Jurkat, Clone E6-1 (cell line): ENCODE measurements at regions not wholly inside any gene's neighbourhood (a gene's known extent, or its start where the extent isn't known, plus 50 kb on each side); places are given as distances from the start of the nearest gene placed in this dataset.
"Not testable (repeated sequence)": the region's sequence is repeated elsewhere in the genome, so short reads cannot be mapped to it uniquely, and the experiment has no call there.

ENCODE experiments used
- DNase-seq: peaks from one replicate; pipeline ENCODE4 v3.0.0-alpha.2; 2011; ENCODE audit warnings: low read depth, low spot score
- H3K4me3 ChIP-seq: 2 replicates; pipeline ENCODE4 v1.5.1; 2011; ENCODE audit warnings: mild to moderate bottlenecking, low read length, control low read depth, moderate library complexity

GRCh38 chr16:76705892-76706291 is 428.7 kb downstream of the CNTNAP4 start:
- no peak for DNase-seq

GRCh38 chr16:76713191-76713590 is 436.0 kb downstream of the CNTNAP4 start:
- no peak overlapping the region for H3K4me3 ChIP-seq
- DNase-seq, result no peak

More at GRCh38 chr16:76705892-76706291, 428.7 kb downstream of the CNTNAP4 start:
- no peak overlapping the region for H3K4me3 ChIP-seq

GRCh38 chr16:76716251-76716650 is 439.1 kb downstream of the CNTNAP4 start:
- DNase-seq, result not testable (repeated sequence)

GRCh38 chr16:76724181-76724580 is 447.0 kb downstream of the CNTNAP4 start:
- H3K4me3 ChIP-seq, result no peak overlapping the region
- DNase-seq, result no peak

More at GRCh38 chr16:76716251-76716650, 439.1 kb downstream of the CNTNAP4 start:
- H3K4me3 ChIP-seq, result not testable (repeated sequence)

GRCh38 chr16:76729525-76729924 is 452.3 kb downstream of the CNTNAP4 start:
- no peak for DNase-seq

GRCh38 chr16:76732894-76733293 is 455.7 kb downstream of the CNTNAP4 start:
- H3K4me3 ChIP-seq, result no peak overlapping the region
- DNase-seq, result no peak

More at GRCh38 chr16:76729525-76729924, 452.3 kb downstream of the CNTNAP4 start:
- no peak overlapping the region for H3K4me3 ChIP-seq

GRCh38 chr16:76741623-76742022 is 449.4 kb upstream of the MON1B start:
- no peak for DNase-seq
- H3K4me3 ChIP-seq, result no peak overlapping the region

GRCh38 chr16:76748461-76749348 is 442.3 kb upstream of the MON1B start:
- no peak overlapping the region for H3K4me3 ChIP-seq
- DNase-seq, result no peak

- no peak overlapping the region for H3K4me3 ChIP-seq
- no peak for DNase-seq
These were observed 441.1 kb upstream of the MON1B start for GRCh38 chr16:76749780-76750375.

- H3K4me3 ChIP-seq, result no peak overlapping the region
These were observed 435.5 kb upstream of the MON1B start for GRCh38 chr16:76755496-76755895.

GRCh38 chr16:76756423-76756822 is 434.6 kb upstream of the MON1B start:
- H3K4me3 ChIP-seq, result no peak overlapping the region
- DNase-seq, result no peak

More at GRCh38 chr16:76755496-76755895, 435.5 kb upstream of the MON1B start:
- no peak for DNase-seq

- no peak overlapping the region for H3K4me3 ChIP-seq
- DNase-seq, result no peak
These were observed 434.0 kb upstream of the MON1B start for GRCh38 chr16:76756951-76757350.

GRCh38 chr16:76766538-76766937 is 424.5 kb upstream of the MON1B start:
- H3K4me3 ChIP-seq, result no peak overlapping the region
- DNase-seq, result no peak

- H3K4me3 ChIP-seq, result no peak overlapping the region
- no peak for DNase-seq
These were observed 422.7 kb upstream of the MON1B start for GRCh38 chr16:76768316-76768715.

- DNase-seq, result no peak
- H3K4me3 ChIP-seq, result no peak overlapping the region
These were observed 422.0 kb upstream of the MON1B start for GRCh38 chr16:76768948-76769347.

- DNase-seq, result no peak
- H3K4me3 ChIP-seq, result no peak overlapping the region
These were observed 419.8 kb upstream of the MON1B start for GRCh38 chr16:76771216-76771615.

- no peak overlapping the region for H3K4me3 ChIP-seq
- no peak for DNase-seq
These were observed 413.1 kb upstream of the MON1B start for GRCh38 chr16:76777721-76778465.

- no peak for DNase-seq
These were observed 410.4 kb upstream of the MON1B start for GRCh38 chr16:76780556-76780955.

GRCh38 chr16:76784530-76784929 is 406.5 kb upstream of the MON1B start:
- no peak overlapping the region for H3K4me3 ChIP-seq
- DNase-seq, result no peak

More at GRCh38 chr16:76780556-76780955, 410.4 kb upstream of the MON1B start:
- H3K4me3 ChIP-seq, result no peak overlapping the region

GRCh38 chr16:76787394-76787793 is 403.6 kb upstream of the MON1B start:
- no peak for DNase-seq
- H3K4me3 ChIP-seq, result no peak overlapping the region
